ENCODE measurements at regions not wholly inside any gene's neighbourhood (a gene's known extent, or its start where the extent isn't known, plus 50 kb on each side); places are given as distances from the start of the nearest gene placed in this dataset.

GRCh38 chr12:59873136-59873535 is 277.3 kb downstream of the SLC16A7 start:
- no peak overlapping the region for H3K4ac ChIP-seq (replicated peaks; ENCODE audit: insufficient read length, low read depth, low read length)
- H2AK5ac ChIP-seq (ENCODE audit: low read depth, low read length), result no peak overlapping the region
- no peak overlapping the region for H3K27ac ChIP-seq (ENCODE audit: low read depth, low read length)
- no peak overlapping the region for H4K91ac ChIP-seq (replicated peaks; ENCODE audit: insufficient read length, low read length)
- 100% methylated on average over 1 of the region's 1 CpG; no CpG with 5 or more reads in 1 of the 2 experiments for WGBS, 2 experiments (ENCODE audit: extremely low coverage in 1 of 2, insufficient coverage in 1 of 2, insufficient read length in 1 of 2, insufficient replicate concordance in 2 of 2, low coverage in 1 of 2, low lambda C conversion rate in 2 of 2, missing lambda C conversion rate in 1 of 2)
- H3K79me1 ChIP-seq (ENCODE audit: low read depth, low read length), result no peaks in the 10 kb centered on the region
- CTCF ChIA-PET (ENCODE audit: partially characterized antibody), result no interaction called here
- no peaks in the 10 kb centered on the region for H3K79me2 ChIP-seq (ENCODE audit: control insufficient read depth in 1 of 2, insufficient read depth in 2 of 2, low read length in 2 of 2)
- H4K20me1 ChIP-seq (replicated peaks in 1 of 2; ENCODE audit: control insufficient read depth in 1 of 2, insufficient read depth in 2 of 2, low read length in 2 of 2), result no peaks in the 10 kb centered on the region
- no peak overlapping the region for H2BK5ac ChIP-seq (ENCODE audit: low read depth, low read length)
- POLR2A ChIA-PET (ENCODE audit: partially characterized antibody), result no interaction called here
- H4K5ac ChIP-seq (ENCODE audit: insufficient read length, low read depth, low read length), result no peak overlapping the region
- no peak overlapping the region for H3K56ac ChIP-seq (replicated peaks; ENCODE audit: insufficient read length, low read depth, low read length)
- no peak overlapping the region for H2BK15ac ChIP-seq (ENCODE audit: low read length)
- H2BK120ac ChIP-seq (replicated peaks; ENCODE audit: low read depth, low read length), result no peak overlapping the region
- H3K9me3 ChIP-seq (ENCODE audit: insufficient read depth in 2 of 2, low read depth in 1 of 2, low read length in 1 of 2), result no peaks in the 10 kb centered on the region
- H3K4me3 ChIP-seq (ENCODE audit: extremely low read depth in 1 of 4, insufficient read depth in 2 of 4, low read depth in 3 of 4, low read length in 4 of 4), result no peak overlapping the region
- H3K14ac ChIP-seq (ENCODE audit: insufficient read length), result no peak overlapping the region
- H3K18ac ChIP-seq (ENCODE audit: extremely low read depth, low read length), result no peak overlapping the region
- no peak overlapping the region for H2BK12ac ChIP-seq (ENCODE audit: low read depth, low read length)
- no peak overlapping the region for H4K8ac ChIP-seq (ENCODE audit: extremely low read depth, insufficient read depth, low read length)
- no peak overlapping the region for H2BK20ac ChIP-seq (ENCODE audit: low read length)
- H3K4me1 ChIP-seq (replicated peaks in 1 of 4; ENCODE audit: control insufficient read depth in 3 of 4, insufficient read depth in 4 of 4, low read length in 3 of 4), result peaks cover 0 to 9% (median 5%) of the 10 kb centered on the region in 4 experiments; a peak in 5 of 7 replicates
- no peak overlapping the region for H3K4me2 ChIP-seq (ENCODE audit: insufficient read depth in 1 of 2, low read depth in 2 of 2, low read length in 2 of 2)
- H3K36me3 ChIP-seq (ENCODE audit: control insufficient read depth in 2 of 4, insufficient read depth in 4 of 4, low read length in 3 of 4), result no peaks in the 10 kb centered on the region
- no peaks in the 10 kb centered on the region for H3K23me2 ChIP-seq (ENCODE audit: low read depth, low read length)
- H2AFZ ChIP-seq (ENCODE audit: low read length), result no peak overlapping the region
- no peak for DNase-seq (ENCODE audit: low read depth in 1 of 2, low spot score in 2 of 2)
- H3K23ac ChIP-seq (ENCODE audit: insufficient read length), result no peak overlapping the region
- no peak for FAIRE-seq
- H3K27me3 ChIP-seq (replicated peaks in 1 of 4; ENCODE audit: control insufficient read depth in 3 of 4, extremely low read depth in 1 of 4, insufficient read depth in 3 of 4, low read length in 3 of 4), result no peaks in the 10 kb centered on the region
- no peak overlapping the region for H3K9ac ChIP-seq (replicated peaks in 1 of 4; ENCODE audit: extremely low read depth in 1 of 4, low read depth in 3 of 4, low read length in 3 of 4)
- TF ChIP-seq BACH1 (IDR thresholded peaks at IDR 0.05; ENCODE audit: low read length) (no peak), GABPA (IDR thresholded peaks at IDR 0.05; ENCODE audit: borderline replicate concordance, insufficient read depth, low read length) (no peak), CTBP2 (IDR thresholded peaks at IDR 0.05; ENCODE audit: borderline replicate concordance, insufficient read depth, insufficient read length, low read length) (no peak), RBBP5 (IDR thresholded peaks at IDR 0.05; ENCODE audit: borderline replicate concordance, low read depth, low read length) (no peak), TAF7 (optimal IDR thresholded peaks at IDR 0.05; ENCODE audit: borderline replicate concordance, low read depth, low read length) (no peak), RNF2 (IDR thresholded peaks at IDR 0.05; ENCODE audit: borderline replicate concordance, low read depth, low read length, missing control alignments, poor library complexity, severe bottlenecking) (no peak), POLR2A (IDR thresholded peaks at IDR 0.05; ENCODE audit: control extremely low read depth in 1 of 2, low read depth in 2 of 2, low read length in 2 of 2) (no peak), NANOG (IDR thresholded peaks at IDR 0.05; ENCODE audit: insufficient read depth, low read depth, low read length, poor library complexity, severe bottlenecking) (no peak), YY1 (IDR thresholded peaks at IDR 0.05; ENCODE audit: low read depth, low read length) (no peak), SIN3A (conservative IDR thresholded peaks at IDR 0.05 in 1 of 2, IDR thresholded peaks at IDR 0.05 in 1 of 2; ENCODE audit: low read depth in 1 of 2, low read length in 2 of 2) (no peak)
